ENCODE measurements at regions not wholly inside any gene's neighbourhood (a gene's known extent, or its start where the extent isn't known, plus 50 kb on each side); places are given as distances from the start of the nearest gene placed in this dataset.

GRCh38 chr2:224219781-224220180, 180.7 kb upstream of the SERPINE2 start:
- Histone ChIP-seq H2BK15ac (ENCODE audit: low read length) (no peak overlapping the region), H2BK12ac (ENCODE audit: low read depth, low read length) (no peak overlapping the region), H2BK20ac (ENCODE audit: low read length) (no peak overlapping the region), H3K14ac (ENCODE audit: insufficient read length) (no peak overlapping the region), H3K4me1 (replicated peaks in 1 of 4; ENCODE audit: control insufficient read depth in 3 of 4, insufficient read depth in 4 of 4, low read length in 3 of 4) (peaks cover 0 to 18% (median 6%) of the 10 kb centered on the region in 4 experiments; a peak in 5 of 7 replicates), H2BK5ac (ENCODE audit: low read depth, low read length) (no peak overlapping the region), H3K23me2 (ENCODE audit: low read depth, low read length) (no peaks in the 10 kb centered on the region), H4K8ac (ENCODE audit: extremely low read depth, insufficient read depth, low read length) (no peak overlapping the region), H3K56ac (replicated peaks; ENCODE audit: insufficient read length, low read depth, low read length) (no peak overlapping the region), H3K27me3 (replicated peaks in 1 of 4; ENCODE audit: control insufficient read depth in 3 of 4, extremely low read depth in 1 of 4, insufficient read depth in 3 of 4, low read length in 3 of 4) (no peaks in the 10 kb centered on the region; a peak in 1 of 7 replicates), H3K79me2 (ENCODE audit: control insufficient read depth in 1 of 2, insufficient read depth in 2 of 2, low read length in 2 of 2) (no peaks in the 10 kb centered on the region), H3K9ac (replicated peaks in 1 of 4; ENCODE audit: extremely low read depth in 1 of 4, low read depth in 3 of 4, low read length in 3 of 4) (no peak overlapping the region), H2AFZ (ENCODE audit: low read length) (no peak overlapping the region), H4K5ac (ENCODE audit: insufficient read length, low read depth, low read length) (no peak overlapping the region), H3K4ac (replicated peaks; ENCODE audit: insufficient read length, low read depth, low read length) (no peak overlapping the region), H3K4me3 (ENCODE audit: extremely low read depth in 1 of 4, insufficient read depth in 2 of 4, low read depth in 3 of 4, low read length in 4 of 4) (no peak overlapping the region), H3K18ac (ENCODE audit: extremely low read depth, low read length) (no peak overlapping the region), H2AK5ac (ENCODE audit: low read depth, low read length) (no peak overlapping the region), H3K23ac (ENCODE audit: insufficient read length) (no peak overlapping the region), H3K79me1 (ENCODE audit: low read depth, low read length) (no peaks in the 10 kb centered on the region), H2BK120ac (replicated peaks; ENCODE audit: low read depth, low read length) (no peak overlapping the region), H3K36me3 (ENCODE audit: control insufficient read depth in 2 of 4, insufficient read depth in 4 of 4, low read length in 3 of 4) (no peaks in the 10 kb centered on the region), H4K20me1 (replicated peaks in 1 of 2; ENCODE audit: control insufficient read depth in 1 of 2, insufficient read depth in 2 of 2, low read length in 2 of 2) (no peaks in the 10 kb centered on the region), H3K9me3 (ENCODE audit: insufficient read depth in 2 of 2, low read depth in 1 of 2, low read length in 1 of 2) (no peaks in the 10 kb centered on the region), H3K27ac (ENCODE audit: low read depth, low read length) (no peak overlapping the region), H3K4me2 (ENCODE audit: insufficient read depth in 1 of 2, low read depth in 2 of 2, low read length in 2 of 2) (no peak overlapping the region), H4K91ac (replicated peaks; ENCODE audit: insufficient read length, low read length) (no peak overlapping the region)
- TF ChIP-seq, protein P1, sequence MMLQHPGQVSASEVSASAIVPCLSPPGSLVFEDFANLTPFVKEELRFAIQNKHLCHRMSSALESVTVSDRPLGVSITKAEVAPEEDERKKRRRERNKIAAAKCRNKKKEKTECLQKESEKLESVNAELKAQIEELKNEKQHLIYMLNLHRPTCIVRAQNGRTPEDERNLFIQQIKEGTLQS (IDR thresholded peaks at IDR 0.05; ENCODE audit: insufficient read depth, low read depth, low read length), result no peak
- no peak for TF ChIP-seq SP1 (IDR thresholded peaks at IDR 0.05; ENCODE audit: low read depth, low read length)
- TF ChIP-seq RNF2 (IDR thresholded peaks at IDR 0.05; ENCODE audit: borderline replicate concordance, low read depth, low read length, missing control alignments, poor library complexity, severe bottlenecking), result no peak
- no peak for TF ChIP-seq RFX5 (IDR thresholded peaks at IDR 0.05; ENCODE audit: borderline replicate concordance, low read depth, low read length)
- TF ChIP-seq RAD21 (IDR thresholded peaks at IDR 0.05 in 1 of 2, conservative IDR thresholded peaks at IDR 0.05 in 1 of 2; ENCODE audit: low read depth in 2 of 2, low read length in 2 of 2), result no peak
- TF ChIP-seq CBX5 (IDR thresholded peaks at IDR 0.05; ENCODE audit: low read depth, low read length), result no peak
- TF ChIP-seq TAF7 (optimal IDR thresholded peaks at IDR 0.05; ENCODE audit: borderline replicate concordance, low read depth, low read length), result no peak
- TF ChIP-seq, protein P2, sequence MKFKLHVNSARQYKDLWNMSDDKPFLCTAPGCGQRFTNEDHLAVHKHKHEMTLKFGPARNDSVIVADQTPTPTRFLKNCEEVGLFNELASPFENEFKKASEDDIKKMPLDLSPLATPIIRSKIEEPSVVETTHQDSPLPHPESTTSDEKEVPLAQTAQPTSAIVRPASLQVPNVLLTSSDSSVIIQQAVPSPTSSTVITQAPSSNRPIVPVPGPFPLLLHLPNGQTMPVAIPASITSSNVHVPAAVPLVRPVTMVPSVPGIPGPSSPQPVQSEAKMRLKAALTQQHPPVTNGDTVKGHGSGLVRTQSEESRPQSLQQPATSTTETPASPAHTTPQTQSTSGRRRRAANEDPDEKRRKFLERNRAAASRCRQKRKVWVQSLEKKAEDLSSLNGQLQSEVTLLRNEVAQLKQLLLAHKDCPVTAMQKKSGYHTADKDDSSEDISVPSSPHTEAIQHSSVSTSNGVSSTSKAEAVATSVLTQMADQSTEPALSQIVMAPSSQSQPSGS (IDR thresholded peaks at IDR 0.05; ENCODE audit: low read length), result no peak
- no peak for TF ChIP-seq KDM1A (IDR thresholded peaks at IDR 0.05; ENCODE audit: borderline replicate concordance, low read length)
- no peak for TF ChIP-seq POLR2AphosphoS5 (IDR thresholded peaks at IDR 0.05; ENCODE audit: low read depth, low read length)
- FAIRE-seq (no peak), DNase-seq (ENCODE audit: low read depth in 1 of 2, low spot score in 2 of 2) (no peak)
- ChIA-PET CTCF (ENCODE audit: partially characterized antibody) (no interaction called here), POLR2A (ENCODE audit: partially characterized antibody) (no interaction called here)
- WGBS, 2 experiments (ENCODE audit: extremely low coverage in 1 of 2, insufficient coverage in 1 of 2, insufficient read length in 1 of 2, insufficient replicate concordance in 2 of 2, low coverage in 1 of 2, low lambda C conversion rate in 2 of 2, missing lambda C conversion rate in 1 of 2), result 83% methylated on average over 5 of the region's 5 CpGs; no CpG with 5 or more reads in 1 of the 2 experiments
